ENCODE measurements at regions not wholly inside any gene's neighbourhood (a gene's known extent, or its start where the extent isn't known, plus 50 kb on each side); places are given as distances from the start of the nearest gene placed in this dataset.

- no peak for TF ChIP-seq CTCF (IDR thresholded peaks at IDR 0.05; ENCODE audit: low read depth, low read length)
- no peak for DNase-seq (ENCODE audit: extremely low read depth, low read depth)
These were observed 129.5 kb upstream of the SESN3 start for GRCh38 chr11:95360377-95361075.

- no peak for TF ChIP-seq CTCF (IDR thresholded peaks at IDR 0.05; ENCODE audit: low read depth, low read length)
- no peak for DNase-seq (ENCODE audit: extremely low read depth, low read depth)
These were observed 128.8 kb upstream of the SESN3 start for GRCh38 chr11:95359756-95360155.

- TF ChIP-seq CTCF (IDR thresholded peaks at IDR 0.05; ENCODE audit: low read depth, low read length): no peak
- DNase-seq (ENCODE audit: extremely low read depth, low read depth): no peak
These were observed 128.3 kb upstream of the SESN3 start for GRCh38 chr11:95359341-95359663.

- no peak for TF ChIP-seq CTCF (IDR thresholded peaks at IDR 0.05; ENCODE audit: low read depth, low read length)
- DNase-seq (ENCODE audit: extremely low read depth, low read depth): no peak
These were observed 127.7 kb upstream of the SESN3 start for GRCh38 chr11:95358511-95359340.

- DNase-seq (ENCODE audit: extremely low read depth, low read depth): no peak
- TF ChIP-seq CTCF (IDR thresholded peaks at IDR 0.05; ENCODE audit: low read depth, low read length): no peak
These were observed 123.3 kb upstream of the SESN3 start for GRCh38 chr11:95354304-95354703.

- DNase-seq (ENCODE audit: extremely low read depth, low read depth): no peak
- no peak for TF ChIP-seq CTCF (IDR thresholded peaks at IDR 0.05; ENCODE audit: low read depth, low read length)
These were observed 122.7 kb upstream of the SESN3 start for GRCh38 chr11:95353706-95354105.

- no peak for TF ChIP-seq CTCF (IDR thresholded peaks at IDR 0.05; ENCODE audit: low read depth, low read length)
- DNase-seq (ENCODE audit: extremely low read depth, low read depth): no peak
These were observed 121.8 kb upstream of the SESN3 start for GRCh38 chr11:95352733-95353346.

Measured in AG09319 (cell line).